Epithelial cell of prostate (primary cell): ENCODE measurements at regions not wholly inside any gene's neighbourhood (a gene's known extent, or its start where the extent isn't known, plus 50 kb on each side); places are given as distances from the start of the nearest gene placed in this dataset.
A peak's percentile ranks its signal among the peaks of the same experiment; 100 is the strongest.

ENCODE experiments used
- DNase-seq: peaks from one replicate; pipeline ENCODE4 v3.0.0-alpha.2; 2011; ENCODE audit warnings: low read depth, low spot score
- H3K27ac ChIP-seq: fragments of 450-650 bp; 2 replicates; pipeline ENCODE4 v1.5.1; 2017; ENCODE audit warnings: mild to moderate bottlenecking

- no peak overlapping the region for H3K27ac ChIP-seq
- no peak for DNase-seq
These were observed 1360.7 kb upstream of the CELF2 start for GRCh38 chr10:9656996-9657395.

GRCh38 chr10:9657530-9657929 is 1360.1 kb upstream of the CELF2 start:
- no peak for DNase-seq
- H3K27ac ChIP-seq, result no peak overlapping the region

DNA sequence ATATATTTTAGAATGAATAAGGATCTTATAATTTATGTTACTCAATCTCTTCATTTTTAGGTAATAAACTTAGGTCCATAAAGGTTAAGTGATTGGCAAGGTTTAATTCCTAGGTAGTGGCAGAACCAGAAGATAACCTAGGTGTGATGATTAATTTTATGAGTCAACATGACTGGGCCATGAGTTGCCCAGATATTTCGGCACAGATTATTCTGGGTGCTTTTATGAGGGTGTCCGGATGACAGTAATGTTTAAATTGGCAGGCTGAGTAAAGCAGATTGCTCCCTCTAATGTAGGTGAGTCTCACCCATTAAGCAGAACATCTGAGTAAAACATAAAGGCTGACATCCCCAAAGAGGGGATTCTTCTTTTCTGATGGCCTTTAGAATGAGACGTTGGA is 1349.3 kb upstream of the CELF2 start:
- DNase-seq, result peak; percentile 26
- peak overlapping the region; percentile 34 for H3K27ac ChIP-seq

DNA sequence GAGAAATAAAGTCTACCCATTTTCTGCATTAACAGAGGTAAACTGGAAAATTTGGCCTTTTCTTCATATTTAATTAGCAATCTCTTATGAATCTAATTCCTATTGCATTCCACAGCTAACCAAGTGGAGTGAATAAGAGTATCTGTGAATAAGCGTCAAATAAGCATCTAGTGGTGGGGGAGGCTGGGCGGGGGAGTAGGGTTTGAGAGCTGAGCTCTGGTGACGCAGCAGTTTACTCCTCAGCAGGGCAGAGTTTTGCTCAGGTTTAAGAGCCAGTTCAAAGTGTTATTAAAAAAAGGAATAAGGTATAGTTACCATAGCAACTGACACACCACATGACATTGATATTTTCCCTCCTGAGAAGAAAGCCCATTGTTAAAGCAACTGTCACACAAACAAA is 1346.8 kb upstream of the CELF2 start:
- no peak for DNase-seq
- H3K27ac ChIP-seq, result no peak overlapping the region

GRCh38 chr10:9681655-9682054 is 1336.0 kb upstream of the CELF2 start:
- H3K27ac ChIP-seq, result no peak overlapping the region
- DNase-seq, result no peak

DNA sequence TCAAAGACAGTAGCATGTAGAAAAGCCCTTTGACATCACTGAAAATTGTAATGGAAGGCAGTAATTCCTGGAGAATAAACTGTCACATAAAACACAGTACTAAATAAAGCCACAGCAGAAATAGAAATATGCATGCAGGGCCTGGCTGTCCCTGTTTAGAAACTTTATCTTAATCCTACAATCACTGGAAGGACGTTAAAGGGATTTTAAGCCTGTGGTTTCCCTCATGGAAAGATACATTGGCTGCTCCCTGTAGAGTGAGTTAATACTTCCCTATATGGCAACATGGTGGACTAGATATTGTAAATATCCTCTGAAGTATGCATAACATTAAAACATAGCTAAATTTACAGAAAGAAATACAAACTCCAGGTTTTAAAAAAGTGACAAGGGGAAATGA is 1334.9 kb upstream of the CELF2 start:
- DNase-seq, result no peak
- no peak overlapping the region for H3K27ac ChIP-seq

- no peak for DNase-seq
- H3K27ac ChIP-seq, result no peak overlapping the region
These were observed 1333.5 kb upstream of the CELF2 start for GRCh38 chr10:9684186-9684585.

DNA sequence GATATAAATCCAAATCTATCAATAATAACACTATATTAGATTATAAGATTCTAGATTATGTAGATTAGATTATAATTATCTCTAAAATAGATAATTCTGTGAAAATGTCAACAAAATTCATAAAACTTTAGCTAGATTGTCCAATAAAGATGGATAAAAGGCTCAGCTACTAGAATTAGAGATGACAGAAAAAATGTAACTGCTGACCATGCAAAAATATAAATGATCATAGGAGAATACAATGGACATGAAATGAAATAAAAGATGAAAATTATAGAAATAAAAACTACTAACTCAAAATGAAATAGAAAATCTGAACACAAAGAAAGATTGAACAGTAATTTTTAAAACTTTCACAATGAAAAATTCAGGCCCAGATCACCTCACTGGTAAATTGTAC is 1332.1 kb upstream of the CELF2 start:
- H3K27ac ChIP-seq, result no peak overlapping the region
- DNase-seq, result no peak

DNA sequence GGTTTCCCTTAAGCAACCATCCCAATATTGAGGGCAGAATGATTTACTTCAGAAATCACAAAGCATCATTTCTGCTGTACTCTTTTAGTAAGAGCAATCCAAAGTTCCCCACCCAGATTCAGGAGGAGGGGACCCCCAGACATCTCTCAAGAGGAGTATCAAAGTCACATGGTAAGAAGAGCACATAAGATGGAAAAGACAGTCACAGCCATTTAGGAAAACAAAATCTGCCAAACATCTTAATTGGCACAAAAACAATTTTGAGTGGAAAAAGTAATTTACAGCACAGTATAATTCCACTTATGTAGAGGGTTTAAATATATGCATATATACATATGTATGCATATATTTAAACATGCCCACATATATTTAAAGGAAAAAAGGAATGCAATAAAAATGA is 1329.0 kb upstream of the CELF2 start:
- DNase-seq, result no peak
- H3K27ac ChIP-seq, result no peak overlapping the region

GRCh38 chr10:9707216-9707615 is 1310.5 kb upstream of the CELF2 start:
- no peak for DNase-seq
- H3K27ac ChIP-seq, result no peak overlapping the region

DNA sequence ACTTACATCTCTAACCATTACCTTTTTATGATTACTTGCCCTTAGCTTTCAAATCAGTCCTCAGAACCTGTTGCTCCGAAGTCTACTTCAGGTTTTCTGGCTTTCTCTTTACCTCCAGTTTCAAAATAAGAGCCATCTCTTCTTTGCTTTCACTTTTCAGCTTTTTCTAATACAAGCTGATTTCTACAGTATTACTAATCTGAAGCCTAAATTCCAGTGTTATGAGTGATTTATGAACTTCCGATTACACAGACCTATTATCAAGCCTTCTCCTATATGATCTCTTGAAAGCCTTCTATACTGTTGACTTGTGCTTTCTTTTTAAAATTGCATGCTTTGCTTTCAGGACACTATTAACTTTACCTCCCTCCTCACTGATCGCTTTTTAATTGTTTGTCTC is 1307.8 kb upstream of the CELF2 start:
- no peak for DNase-seq
- no peak overlapping the region for H3K27ac ChIP-seq

- no peak for DNase-seq
- H3K27ac ChIP-seq, result no peak overlapping the region
These were observed 1305.3 kb upstream of the CELF2 start for GRCh38 chr10:9712393-9712792.

DNA sequence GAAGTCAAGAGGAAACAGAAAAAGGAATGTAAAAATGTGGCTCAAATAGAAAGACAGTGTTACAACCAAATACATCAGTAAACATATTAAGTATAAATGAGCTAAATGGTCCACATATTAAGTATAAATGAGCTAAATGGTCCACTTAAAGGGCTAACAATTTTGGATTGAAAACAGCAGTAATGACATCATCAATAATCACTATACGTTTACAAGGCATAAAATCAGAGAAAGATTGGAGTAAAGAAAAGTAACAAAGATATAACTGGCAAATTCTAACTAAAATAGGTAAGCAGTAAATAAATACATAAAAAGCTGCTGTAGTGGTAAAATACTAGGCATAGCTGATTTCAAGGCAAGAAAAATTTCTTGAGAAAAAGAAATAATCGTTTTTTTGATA is 1298.4 kb upstream of the CELF2 start:
- H3K27ac ChIP-seq, result no peak overlapping the region
- DNase-seq, result no peak

DNA sequence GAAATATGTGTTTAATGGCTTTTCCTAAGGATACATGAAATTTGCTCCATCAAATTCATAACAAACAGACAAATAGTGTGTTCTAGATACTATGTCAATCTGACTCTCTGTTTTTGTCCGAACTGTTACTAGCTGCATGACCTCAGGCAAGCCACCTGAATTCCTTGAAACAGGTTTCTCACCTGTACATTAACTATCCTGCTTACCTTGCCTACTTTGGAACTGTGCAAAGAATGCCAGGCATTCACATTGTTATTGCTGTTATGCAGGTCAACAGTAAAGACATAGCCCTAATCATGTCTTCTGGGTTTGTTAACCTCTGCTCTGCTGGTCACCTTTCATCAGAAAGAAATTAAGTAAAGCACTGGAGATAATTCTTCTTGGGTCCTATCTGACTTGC is 1283.9 kb upstream of the CELF2 start:
- no peak for DNase-seq
- no peak overlapping the region for H3K27ac ChIP-seq

DNA sequence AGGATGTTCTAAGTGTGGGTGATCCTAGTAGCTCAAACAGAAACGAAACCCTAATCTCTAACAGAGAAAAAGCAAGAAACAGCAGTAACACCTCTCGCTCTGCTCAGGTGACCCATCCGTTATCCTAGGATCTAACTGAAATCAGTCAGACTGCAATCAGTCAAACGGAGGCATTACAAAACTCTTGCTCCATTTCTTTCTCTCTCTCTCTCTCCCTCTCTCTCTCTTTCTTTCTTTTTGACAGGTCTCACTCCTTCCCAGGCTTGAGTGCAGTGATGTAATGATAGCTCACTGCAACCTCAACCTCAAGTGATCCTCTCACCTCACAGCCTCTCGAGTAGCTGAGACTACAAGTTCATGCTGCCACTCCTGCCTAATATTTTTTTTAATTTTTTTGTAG is 1283.5 kb upstream of the CELF2 start:
- DNase-seq, result no peak
- no peak overlapping the region for H3K27ac ChIP-seq

DNA sequence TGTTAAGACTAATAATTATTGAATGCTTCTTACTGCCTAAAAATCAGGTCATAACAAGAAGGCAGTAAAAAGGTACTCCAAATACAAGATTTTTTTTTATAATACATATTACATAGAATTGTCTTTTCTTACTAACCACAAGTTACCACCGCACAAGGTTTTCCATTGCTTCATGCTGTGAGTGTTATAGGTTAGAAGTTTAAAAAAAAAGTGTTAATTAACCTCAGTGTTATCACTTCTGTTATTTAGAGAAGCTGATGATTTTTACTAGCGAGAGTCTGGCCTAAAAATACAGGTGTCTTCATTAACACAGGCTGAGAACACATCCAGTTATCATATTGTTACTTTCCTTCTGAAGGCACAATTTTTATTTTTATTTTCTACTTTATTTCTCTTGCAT is 1281.9 kb upstream of the CELF2 start:
- DNase-seq, result no peak
- no peak overlapping the region for H3K27ac ChIP-seq

DNA sequence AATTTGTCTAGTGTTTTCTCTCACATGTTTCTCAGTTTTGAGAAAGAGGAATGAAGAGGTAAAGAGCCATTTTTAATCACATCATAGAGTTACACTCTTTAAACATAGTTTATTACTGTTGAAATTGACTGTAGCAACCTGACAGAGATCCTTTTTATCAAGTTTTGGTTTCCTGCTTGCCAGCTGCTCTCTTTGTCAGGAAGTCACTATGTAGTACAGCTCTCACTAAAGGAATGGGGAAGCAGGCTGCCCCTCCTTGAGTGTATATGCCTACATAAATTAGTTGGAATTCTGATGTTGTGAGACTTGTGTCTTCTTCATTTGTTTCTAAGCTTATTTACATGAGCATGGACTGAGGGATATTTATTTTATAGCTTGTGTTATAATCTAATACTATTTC is 1274.0 kb upstream of the CELF2 start:
- H3K27ac ChIP-seq, result peak overlapping the region; percentile 23
- DNase-seq, result no peak

DNA sequence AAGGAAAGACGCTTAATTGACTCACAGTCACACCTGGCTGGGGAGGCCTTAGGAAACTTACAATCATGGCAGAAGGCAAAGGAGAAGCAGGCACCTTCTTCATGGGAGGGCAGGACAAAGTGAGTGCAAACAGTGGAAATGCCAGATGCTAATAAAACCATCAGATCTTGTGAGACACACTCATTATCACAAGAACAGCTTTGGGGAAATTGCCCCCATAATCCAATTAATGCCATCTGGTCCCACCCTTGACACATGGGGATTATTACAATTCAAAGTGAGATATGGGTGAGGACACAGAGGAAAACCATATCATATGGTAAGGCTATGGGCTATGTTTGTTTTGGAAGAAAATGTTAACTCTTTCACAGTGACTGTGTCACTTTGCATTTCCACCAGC is 1272.5 kb upstream of the CELF2 start:
- H3K27ac ChIP-seq, result no peak overlapping the region
- DNase-seq, result no peak

DNA sequence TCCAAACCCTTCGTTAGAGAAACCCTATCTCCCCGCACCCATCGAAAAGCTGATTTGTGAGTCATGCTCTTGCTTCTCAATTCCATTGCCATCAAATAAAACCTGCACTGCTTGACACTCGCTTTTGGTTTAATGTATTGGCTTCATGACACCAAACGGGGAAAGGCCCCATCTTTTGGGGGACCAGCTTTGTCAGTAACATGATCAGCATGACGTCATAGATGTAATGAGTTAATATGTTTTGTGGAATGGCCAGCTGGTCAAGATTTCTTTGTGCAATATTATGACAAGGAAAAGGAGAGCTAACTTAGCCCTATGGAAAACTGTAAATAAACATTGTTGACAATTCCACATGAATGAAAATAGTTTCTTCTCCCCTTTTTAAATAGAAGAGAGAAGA is 1260.5 kb upstream of the CELF2 start:
- no peak overlapping the region for H3K27ac ChIP-seq
- DNase-seq, result no peak

- no peak overlapping the region for H3K27ac ChIP-seq
- no peak for DNase-seq
These were observed 1258.1 kb upstream of the CELF2 start for GRCh38 chr10:9759596-9759995.

DNA sequence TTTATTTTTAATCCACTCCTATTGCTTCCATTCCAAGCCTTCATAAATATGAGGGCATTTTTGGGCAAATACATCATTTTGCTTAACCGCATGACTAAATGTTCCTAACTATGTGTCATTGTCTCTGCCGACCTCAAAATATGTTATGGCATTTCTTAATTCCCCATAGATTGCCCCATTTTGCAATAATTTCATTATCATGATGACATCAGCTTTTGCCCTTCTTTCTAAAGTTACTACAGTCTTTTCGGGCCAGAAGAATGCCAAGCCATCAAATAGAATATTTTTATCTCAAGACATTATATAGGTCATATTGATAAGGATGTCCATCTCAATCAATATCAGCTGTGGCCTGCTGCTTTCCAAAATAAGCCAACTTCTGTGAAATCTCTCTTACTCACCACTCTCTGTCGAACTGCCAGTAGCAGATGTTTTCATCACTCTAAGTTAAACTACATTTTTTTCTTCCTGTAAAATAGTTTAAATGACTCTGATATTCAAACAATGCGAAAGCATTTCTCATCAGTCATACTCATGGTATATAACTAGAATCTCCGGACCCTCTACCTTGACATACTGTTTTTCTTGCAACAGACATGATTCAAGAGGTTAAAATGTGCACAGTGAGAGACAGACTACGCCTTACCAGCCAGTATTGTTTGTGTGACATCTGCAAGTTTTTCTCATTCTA is 1254.6 kb upstream of the CELF2 start:
- no peak for DNase-seq
- H3K27ac ChIP-seq, result peak overlapping the region; percentile 64

DNA sequence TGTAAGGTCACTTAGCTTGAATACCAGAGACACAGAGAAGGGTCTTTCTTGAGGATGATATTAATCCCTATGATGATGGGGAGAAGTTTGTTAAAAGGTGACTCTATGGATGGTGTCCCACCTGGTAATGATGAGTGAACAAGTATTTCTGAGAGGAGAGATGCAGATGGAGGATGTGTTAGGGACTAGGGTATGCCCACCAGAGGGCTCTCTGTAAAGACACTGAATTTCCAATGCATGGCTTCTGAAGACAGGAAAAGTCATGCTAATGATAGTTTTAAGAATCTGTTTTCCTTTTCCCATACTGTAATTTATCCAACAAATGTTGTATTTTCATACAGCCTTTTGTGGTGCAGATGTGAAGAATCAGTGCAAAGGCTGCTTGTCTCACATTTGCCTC is 1250.9 kb upstream of the CELF2 start:
- H3K27ac ChIP-seq, result no peak overlapping the region
- DNase-seq, result no peak

DNA sequence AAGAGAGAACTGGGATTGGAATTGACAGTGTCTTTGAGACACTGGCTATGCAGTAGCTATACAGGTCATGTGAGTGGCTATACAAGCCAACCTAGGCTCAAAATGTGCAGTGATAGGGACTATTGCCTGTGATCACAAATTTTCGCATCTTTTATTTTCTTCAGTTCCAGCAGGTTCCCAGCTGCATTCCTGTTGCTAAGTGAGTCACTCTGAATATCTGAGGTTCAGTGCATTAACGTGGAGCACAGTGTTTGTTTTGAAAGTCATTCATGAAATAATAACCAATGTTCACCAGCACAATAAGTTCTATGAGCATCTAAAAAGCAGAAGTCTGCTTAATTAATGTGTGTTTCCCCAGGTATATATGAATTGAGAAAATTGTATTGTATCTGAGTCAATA is 1236.0 kb upstream of the CELF2 start:
- no peak overlapping the region for H3K27ac ChIP-seq
- DNase-seq, result no peak
